OCI-LY1 (cell line): ENCODE measurements at regions not wholly inside any gene's neighbourhood (a gene's known extent, or its start where the extent isn't known, plus 50 kb on each side); places are given as distances from the start of the nearest gene placed in this dataset.

ENCODE experiments used
- H2AFZ ChIP-seq: fragments of 200-600 bp; sonication (generic), shearing (Covaris generic); 2 replicates; pipeline ENCODE4 v1.6.0; 2014; ENCODE audit warnings: antibody characterized with exemption, mild to moderate bottlenecking, low read length
- H3F3A ChIP-seq: fragments of 200-600 bp; sonication (generic), shearing (Covaris generic); 2 replicates; pipeline ENCODE4 v1.6.0; 2014; ENCODE audit warnings: mild to moderate bottlenecking, antibody characterized with exemption, low read length, moderate library complexity; ENCODE audit not compliant: insufficient read depth
- H3K27ac ChIP-seq: fragments of 200-600 bp; sonication (generic); 2 replicates; pipeline ENCODE4 v1.5.1; 2014; ENCODE audit warnings: low read length, mixed run types, mild to moderate bottlenecking, low read depth; ENCODE audit not compliant: poor library complexity, severe bottlenecking
- H3K27me3 ChIP-seq: fragments of 200-600 bp; sonication (generic); 2 replicates; pipeline ENCODE4 v1.6.0; 2014; ENCODE audit warnings: antibody characterized with exemption, mild to moderate bottlenecking, low read length, moderate library complexity; ENCODE audit not compliant: insufficient read depth
- H3K36me3 ChIP-seq: fragments of 200-600 bp; sonication (generic); 2 replicates; pipeline ENCODE4 v1.6.1; 2014; ENCODE audit warnings: mild to moderate bottlenecking, antibody characterized with exemption, low read length, moderate library complexity, mixed read lengths; ENCODE audit not compliant: insufficient read depth
- H3K4me1 ChIP-seq: fragments of 200-600 bp; sonication (generic); 2 replicates; pipeline ENCODE4 v1.5.1; 2014; ENCODE audit warnings: mild to moderate bottlenecking, low read length, moderate library complexity; ENCODE audit not compliant: insufficient read depth, severe bottlenecking
- H3K4me2 ChIP-seq: fragments of 200-600 bp; sonication (generic), shearing (Covaris generic); 2 replicates; pipeline ENCODE4 v1.6.1; 2014; ENCODE audit warnings: low read length
- H3K4me3 ChIP-seq: fragments of 200-600 bp; sonication (generic); 2 replicates; pipeline ENCODE4 v1.5.1; 2014; ENCODE audit warnings: low read length, low read depth, mild to moderate bottlenecking, mixed read lengths; ENCODE audit not compliant: poor library complexity, severe bottlenecking
- H3K79me2 ChIP-seq: fragments of 200-600 bp; shearing (Covaris generic); 2 replicates; pipeline ENCODE4 v1.6.1; 2016; ENCODE audit warnings: mixed run types, low read length, mixed read lengths; ENCODE audit not compliant: insufficient read depth
- H3K9ac ChIP-seq: fragments of 200-600 bp; sonication (generic), shearing (Covaris generic); 2 replicates; pipeline ENCODE4 v1.6.1; 2014; ENCODE audit warnings: mild to moderate bottlenecking, low read length, mixed read lengths
- H3K9me2 ChIP-seq: fragments of 200-600 bp; sonication (generic), shearing (Covaris generic); 2 replicates; pipeline ENCODE4 v1.6.1; 2014; ENCODE audit warnings: low read depth, mild to moderate bottlenecking, low read length, mixed read lengths
- H3K9me3 ChIP-seq: fragments of 200-600 bp; shearing (Covaris generic); 2 replicates; pipeline ENCODE4 v1.6.1; 2014; ENCODE audit warnings: low read length, mixed read lengths
- H4K20me1 ChIP-seq: fragments of 200-600 bp; sonication (generic), shearing (Covaris generic); 2 replicates; pipeline ENCODE4 v1.6.0; 2016; ENCODE audit warnings: mild to moderate bottlenecking, low read length; ENCODE audit not compliant: insufficient read depth
- EZH2 ChIP-seq: fragments of 200-600 bp; sonication (generic), shearing (Covaris generic); IDR thresholded peaks from 2 replicates; pipeline ENCODE4 v1.8.0; 2017; ENCODE audit warnings: borderline replicate concordance, mixed run types, mild to moderate bottlenecking, antibody characterized with exemption, low read length, moderate library complexity, mixed read lengths
- TF ChIP-seq, protein P1 (sequence below): fragments of 200-600 bp; sonication (generic), shearing (Covaris generic); IDR thresholded peaks from 2 replicates; pipeline ENCODE4 v1.5.1; 2017; ENCODE audit warnings: mild to moderate bottlenecking, antibody characterized with exemption, low read length, moderate library complexity, mixed read lengths

DNA sequence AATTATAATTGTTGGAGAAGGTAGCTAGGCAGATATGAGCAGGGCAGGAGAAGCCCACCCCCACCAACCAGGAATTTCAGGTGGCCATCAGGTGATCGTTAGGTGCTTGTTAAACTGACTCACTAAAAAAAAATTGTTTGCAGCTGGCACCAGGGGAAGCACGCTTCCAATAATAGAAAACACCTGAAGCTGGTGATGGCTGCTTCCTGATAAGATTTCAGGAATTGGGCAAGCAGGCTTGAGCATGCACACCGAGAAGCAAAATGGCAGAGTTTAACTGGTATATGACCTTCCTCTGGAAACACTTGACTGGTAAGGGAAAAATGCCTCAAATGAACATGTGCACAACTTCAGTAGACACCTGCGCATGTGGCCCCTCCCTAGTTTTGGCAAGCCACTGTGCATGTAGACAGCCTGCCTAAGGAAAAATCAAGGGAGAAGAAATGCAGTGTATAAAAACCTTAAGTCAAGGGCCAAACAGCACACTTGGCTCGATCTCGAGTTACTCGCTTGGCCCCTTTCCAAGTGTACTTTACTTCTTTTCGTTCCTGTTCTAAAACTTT, 292.8 kb downstream of the CCDC85A start:
- no peaks in the 10 kb centered on the region for H3K79me2 ChIP-seq

DNA sequence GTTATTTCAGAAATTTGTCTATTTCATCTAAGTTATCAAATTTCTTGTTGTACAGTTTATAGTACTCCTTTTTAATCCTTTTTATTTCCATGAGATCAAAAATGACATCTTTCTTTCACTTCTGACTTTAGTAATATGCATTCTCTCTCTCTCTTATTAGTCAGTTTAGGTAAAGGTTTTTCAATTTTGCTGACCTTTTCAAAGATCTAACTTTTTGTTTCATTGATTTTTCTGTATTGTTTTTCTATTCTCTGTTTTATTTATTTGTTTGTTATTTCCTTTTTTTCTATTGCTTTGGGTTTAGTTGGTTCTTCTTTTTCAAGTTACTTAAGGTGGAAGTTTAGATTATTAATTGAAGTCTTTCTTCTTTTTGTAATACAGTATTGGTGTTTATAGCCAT, 294.2 kb downstream of the CCDC85A start:
- H3K9me2 ChIP-seq, result no peaks in the 10 kb centered on the region
- no peak overlapping the region for H3K9ac ChIP-seq
- no peaks in the 10 kb centered on the region for H3K79me2 ChIP-seq
- H3K27me3 ChIP-seq, result no peaks in the 10 kb centered on the region
- H4K20me1 ChIP-seq, result no peaks in the 10 kb centered on the region
- H3K27ac ChIP-seq, result no peak overlapping the region
- no peak overlapping the region for H3K4me3 ChIP-seq
- no peak overlapping the region for H2AFZ ChIP-seq
- TF ChIP-seq, protein P1, sequence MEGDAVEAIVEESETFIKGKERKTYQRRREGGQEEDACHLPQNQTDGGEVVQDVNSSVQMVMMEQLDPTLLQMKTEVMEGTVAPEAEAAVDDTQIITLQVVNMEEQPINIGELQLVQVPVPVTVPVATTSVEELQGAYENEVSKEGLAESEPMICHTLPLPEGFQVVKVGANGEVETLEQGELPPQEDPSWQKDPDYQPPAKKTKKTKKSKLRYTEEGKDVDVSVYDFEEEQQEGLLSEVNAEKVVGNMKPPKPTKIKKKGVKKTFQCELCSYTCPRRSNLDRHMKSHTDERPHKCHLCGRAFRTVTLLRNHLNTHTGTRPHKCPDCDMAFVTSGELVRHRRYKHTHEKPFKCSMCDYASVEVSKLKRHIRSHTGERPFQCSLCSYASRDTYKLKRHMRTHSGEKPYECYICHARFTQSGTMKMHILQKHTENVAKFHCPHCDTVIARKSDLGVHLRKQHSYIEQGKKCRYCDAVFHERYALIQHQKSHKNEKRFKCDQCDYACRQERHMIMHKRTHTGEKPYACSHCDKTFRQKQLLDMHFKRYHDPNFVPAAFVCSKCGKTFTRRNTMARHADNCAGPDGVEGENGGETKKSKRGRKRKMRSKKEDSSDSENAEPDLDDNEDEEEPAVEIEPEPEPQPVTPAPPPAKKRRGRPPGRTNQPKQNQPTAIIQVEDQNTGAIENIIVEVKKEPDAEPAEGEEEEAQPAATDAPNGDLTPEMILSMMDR, result no peak
- no peak for TF ChIP-seq EZH2
- no peaks in the 10 kb centered on the region for H3K36me3 ChIP-seq
- H3K4me1 ChIP-seq, result no peaks in the 10 kb centered on the region
- H3K9me3 ChIP-seq, result no peaks in the 10 kb centered on the region
- no peaks in the 10 kb centered on the region for H3F3A ChIP-seq
- H3K4me2 ChIP-seq, result no peak overlapping the region

More for the DNA sequence above, 292.8 kb downstream of the CCDC85A start:
- H3K9ac ChIP-seq, result no peak overlapping the region
- no peaks in the 10 kb centered on the region for H3K9me3 ChIP-seq
- no peak for TF ChIP-seq EZH2
- TF ChIP-seq, protein P1, result no peak
- no peaks in the 10 kb centered on the region for H3K27me3 ChIP-seq
- no peak overlapping the region for H2AFZ ChIP-seq
- no peaks in the 10 kb centered on the region for H3F3A ChIP-seq
- H4K20me1 ChIP-seq, result no peaks in the 10 kb centered on the region
- no peak overlapping the region for H3K4me3 ChIP-seq
- H3K27ac ChIP-seq, result no peak overlapping the region
- no peaks in the 10 kb centered on the region for H3K9me2 ChIP-seq
- no peaks in the 10 kb centered on the region for H3K4me1 ChIP-seq
- no peak overlapping the region for H3K4me2 ChIP-seq
- H3K36me3 ChIP-seq, result no peaks in the 10 kb centered on the region

DNA sequence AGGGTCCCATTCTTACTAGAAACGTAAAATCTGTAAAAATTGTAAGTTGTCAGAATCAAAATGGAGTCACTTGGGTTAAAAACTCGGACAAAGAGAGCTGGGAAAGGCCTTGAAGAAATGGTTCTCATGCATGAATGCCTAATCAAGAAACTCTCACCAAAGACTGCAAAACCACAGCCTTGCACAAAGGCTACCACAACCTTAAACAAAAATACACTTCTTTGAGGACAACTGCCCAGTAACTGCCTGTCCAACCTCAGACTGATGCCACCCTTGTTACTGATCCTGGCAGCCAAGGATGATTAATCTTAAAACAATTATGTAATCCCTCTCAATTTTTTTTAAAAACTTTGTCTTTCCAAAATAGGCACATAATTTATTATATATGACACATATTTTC, 299.3 kb downstream of the CCDC85A start:
- Histone ChIP-seq H3F3A (no peaks in the 10 kb centered on the region), H3K4me3 (no peak overlapping the region), H3K36me3 (no peaks in the 10 kb centered on the region), H3K79me2 (no peaks in the 10 kb centered on the region), H3K4me1 (no peaks in the 10 kb centered on the region), H3K9ac (no peak overlapping the region), H4K20me1 (no peaks in the 10 kb centered on the region), H2AFZ (no peak overlapping the region), H3K27ac (no peak overlapping the region), H3K9me3 (no peaks in the 10 kb centered on the region), H3K27me3 (no peaks in the 10 kb centered on the region), H3K4me2 (no peak overlapping the region), H3K9me2 (no peaks in the 10 kb centered on the region)
- TF ChIP-seq, protein P1, result no peak
- TF ChIP-seq EZH2, result no peak
